Keratinocyte (primary cell): ENCODE measurements at regions not wholly inside any gene's neighbourhood (a gene's known extent, or its start where the extent isn't known, plus 50 kb on each side); places are given as distances from the start of the nearest gene placed in this dataset.

Source experiments
- DNase-seq: peaks from one replicate; pipeline ENCODE4 v3.0.0-alpha.2; 2011; ENCODE audit warnings: low read depth, missing footprints, low spot score
- FAIRE-seq: peaks from 2 replicates; lab custom pipeline; 2011; peaks lifted over from hg19 to GRCh38; lab: Jason Lieb, UNC
- H2AFZ ChIP-seq: 2 replicates; pipeline ENCODE4 v1.6.0; 2012; ENCODE audit warnings: low read length, control low read depth, inconsistent platforms; ENCODE audit not compliant: control insufficient read depth
- H3K27ac ChIP-seq: 2 replicates; pipeline ENCODE4 v1.5.1; 2011; ENCODE audit warnings: low read length; ENCODE audit not compliant: control insufficient read depth, insufficient read depth
- H3K27me3 ChIP-seq: 3 replicates; pipeline ENCODE4 v1.6.0; 2011; ENCODE audit warnings: low read length; ENCODE audit not compliant: control insufficient read depth, insufficient read depth; ENCODE audit errors: extremely low read depth
- H3K36me3 ChIP-seq, 2 experiments: 2 replicates in 1 of 2; 3 replicates in 1 of 2; pipeline ENCODE4 v1.5.1; 2011; ENCODE audit warnings: low read length in 2 of 2, mild to moderate bottlenecking in 1 of 2; ENCODE audit not compliant: control insufficient read depth in 2 of 2, insufficient read depth in 2 of 2; ENCODE audit errors: extremely low read depth in 1 of 2
- H3K4me1 ChIP-seq: 3 replicates; pipeline ENCODE4 v1.5.1; 2011; ENCODE audit warnings: low read length; ENCODE audit not compliant: control insufficient read depth, insufficient read depth; ENCODE audit errors: extremely low read depth
- H3K4me2 ChIP-seq: 3 replicates; pipeline ENCODE4 v1.6.0; 2011; ENCODE audit warnings: low read depth, low read length; ENCODE audit not compliant: control insufficient read depth, insufficient read depth; ENCODE audit errors: extremely low read depth
- H3K4me3 ChIP-seq, 3 experiments: fragments of 200-600 bp in 1 of 3; sonication (generic) in 1 of 3; 2 replicates in 2 of 3; 3 replicates in 1 of 3; pipeline ENCODE4 v1.5.1; 2011 to 2016; ENCODE audit warnings: low read length in 3 of 3, mild to moderate bottlenecking in 3 of 3, control low read depth in 2 of 3, inconsistent platforms in 1 of 3, low read depth in 1 of 3, mixed read lengths in 1 of 3, mixed run types in 1 of 3, moderate library complexity in 1 of 3; ENCODE audit not compliant: control insufficient read depth in 2 of 3, insufficient read depth in 2 of 3; ENCODE audit errors: extremely low read depth in 1 of 3
- H3K79me2 ChIP-seq: 2 replicates; pipeline ENCODE4 v1.6.0; 2012; ENCODE audit warnings: low read length; ENCODE audit not compliant: control insufficient read depth, insufficient read depth
- H3K9ac ChIP-seq: 3 replicates; pipeline ENCODE4 v1.6.0; 2011; ENCODE audit warnings: low read length; ENCODE audit not compliant: control insufficient read depth, insufficient read depth; ENCODE audit errors: extremely low read depth
- H3K9me1 ChIP-seq: 3 replicates; pipeline ENCODE4 v1.6.0; 2011; ENCODE audit warnings: low read length; ENCODE audit not compliant: control insufficient read depth, insufficient read depth; ENCODE audit errors: extremely low read depth
- H3K9me3 ChIP-seq: 2 replicates; pipeline ENCODE4 v1.5.1; 2012; ENCODE audit warnings: low read depth, low read length; ENCODE audit not compliant: control insufficient read depth
- H4K20me1 ChIP-seq: 3 replicates; pipeline ENCODE4 v1.6.0; 2011; ENCODE audit warnings: low read length; ENCODE audit not compliant: control insufficient read depth, insufficient read depth; ENCODE audit errors: extremely low read depth
- CTCF ChIP-seq, 3 experiments: IDR thresholded peaks in 1 of 3; conservative IDR thresholded peaks in 1 of 3; optimal IDR thresholded peaks in 1 of 3; 2 replicates in 2 of 3; 3 replicates in 1 of 3; pipeline versions ENCODE3 to v1.5.1; 2011; ENCODE audit warnings: low read length in 3 of 3, mild to moderate bottlenecking in 3 of 3, moderate library complexity in 2 of 3, control low read depth in 1 of 3, inconsistent platforms in 1 of 3; ENCODE audit not compliant: insufficient read depth in 2 of 3; ENCODE audit errors: extremely low read depth in 1 of 3
- EZH2 ChIP-seq: IDR thresholded peaks from one replicate; pipeline ENCODE4 v1.6.1; 2012; ENCODE audit warnings: inconsistent platforms, mild to moderate bottlenecking, low read length, moderate library complexity
- dilution Hi-C: fragments of 300-500 bp; cut with MboI; formaldehyde crosslinking; loops from one replicate; pipeline ENCODE4 v1.7.0; 2020; ENCODE audit warnings: low sequenced_read_pairs; ENCODE audit not compliant: extremely low pct_ligation_motif_present

GRCh38 chr11:112631333-112631732, 329.9 kb upstream of the NCAM1 start:
- H3K4me3 ChIP-seq, result no peak overlapping the region
- dilution Hi-C loops, result no loop called here
- H3K79me2 ChIP-seq, result no peaks in the 10 kb centered on the region
- no peaks in the 10 kb centered on the region for H3K36me3 ChIP-seq
- H4K20me1 ChIP-seq, result no peaks in the 10 kb centered on the region
- no peaks in the 10 kb centered on the region for H3K9me1 ChIP-seq
- H3K4me1 ChIP-seq, result peaks cover 3% of the 10 kb centered on the region
- no peaks in the 10 kb centered on the region for H3K27me3 ChIP-seq
- TF ChIP-seq CTCF (optimal IDR thresholded peaks at IDR 0.05 in 1 of 3, IDR thresholded peaks at IDR 0.05 in 1 of 3, conservative IDR thresholded peaks at IDR 0.05 in 1 of 3; ENCODE audit: extremely low read depth in 1 of 3, insufficient read depth in 2 of 3, low read length in 3 of 3), result no peak
- TF ChIP-seq EZH2, result no peak
- DNase-seq (no peak), FAIRE-seq (no peak)
- no peak overlapping the region for H3K27ac ChIP-seq
- H3K9ac ChIP-seq, result no peak overlapping the region
- no peak overlapping the region for H2AFZ ChIP-seq
- H3K9me3 ChIP-seq, result no peaks in the 10 kb centered on the region
- no peak overlapping the region for H3K4me2 ChIP-seq

- DNase-seq, result no peak
- no peaks in the 10 kb centered on the region for H4K20me1 ChIP-seq
These were observed 328.2 kb upstream of the NCAM1 start for GRCh38 chr11:112632866-112633505.

More at GRCh38 chr11:112632866-112633505, 328.2 kb upstream of the NCAM1 start:
- Histone ChIP-seq H3K4me1 (no peaks in the 10 kb centered on the region), H3K27ac (no peak overlapping the region), H2AFZ (no peak overlapping the region), H3K9ac (no peak overlapping the region), H3K79me2 (no peaks in the 10 kb centered on the region), H3K27me3 (no peaks in the 10 kb centered on the region), H3K4me3 (no peak overlapping the region), H3K36me3 (no peaks in the 10 kb centered on the region), H3K9me3 (no peaks in the 10 kb centered on the region), H3K4me2 (no peak overlapping the region), H3K9me1 (no peaks in the 10 kb centered on the region)
- no peak for TF ChIP-seq CTCF (optimal IDR thresholded peaks at IDR 0.05 in 1 of 3, IDR thresholded peaks at IDR 0.05 in 1 of 3, conservative IDR thresholded peaks at IDR 0.05 in 1 of 3; ENCODE audit: extremely low read depth in 1 of 3, insufficient read depth in 2 of 3, low read length in 3 of 3)
- no peak for TF ChIP-seq EZH2
- dilution Hi-C loops, result no loop called here
- no peak for FAIRE-seq
